H54 (cell line): ENCODE measurements at regions not wholly inside any gene's neighbourhood (a gene's known extent, or its start where the extent isn't known, plus 50 kb on each side); places are given as distances from the start of the nearest gene placed in this dataset.

Experiments used
- DNase-seq: peaks from one replicate; pipeline ENCODE4 v3.0.0; 2011; ENCODE audit warnings: low spot score, mixed read lengths; ENCODE audit not compliant: insufficient read length
- FAIRE-seq: peaks from 3 replicates; lab custom pipeline; 2011; peaks lifted over from hg19 to GRCh38; lab: Jason Lieb, UNC
- POLR2A ChIP-seq: IDR thresholded peaks from 2 replicates; pipeline ENCODE4 v1.6.1; 2011; ENCODE audit warnings: low read depth, mild to moderate bottlenecking, low read length

DNA sequence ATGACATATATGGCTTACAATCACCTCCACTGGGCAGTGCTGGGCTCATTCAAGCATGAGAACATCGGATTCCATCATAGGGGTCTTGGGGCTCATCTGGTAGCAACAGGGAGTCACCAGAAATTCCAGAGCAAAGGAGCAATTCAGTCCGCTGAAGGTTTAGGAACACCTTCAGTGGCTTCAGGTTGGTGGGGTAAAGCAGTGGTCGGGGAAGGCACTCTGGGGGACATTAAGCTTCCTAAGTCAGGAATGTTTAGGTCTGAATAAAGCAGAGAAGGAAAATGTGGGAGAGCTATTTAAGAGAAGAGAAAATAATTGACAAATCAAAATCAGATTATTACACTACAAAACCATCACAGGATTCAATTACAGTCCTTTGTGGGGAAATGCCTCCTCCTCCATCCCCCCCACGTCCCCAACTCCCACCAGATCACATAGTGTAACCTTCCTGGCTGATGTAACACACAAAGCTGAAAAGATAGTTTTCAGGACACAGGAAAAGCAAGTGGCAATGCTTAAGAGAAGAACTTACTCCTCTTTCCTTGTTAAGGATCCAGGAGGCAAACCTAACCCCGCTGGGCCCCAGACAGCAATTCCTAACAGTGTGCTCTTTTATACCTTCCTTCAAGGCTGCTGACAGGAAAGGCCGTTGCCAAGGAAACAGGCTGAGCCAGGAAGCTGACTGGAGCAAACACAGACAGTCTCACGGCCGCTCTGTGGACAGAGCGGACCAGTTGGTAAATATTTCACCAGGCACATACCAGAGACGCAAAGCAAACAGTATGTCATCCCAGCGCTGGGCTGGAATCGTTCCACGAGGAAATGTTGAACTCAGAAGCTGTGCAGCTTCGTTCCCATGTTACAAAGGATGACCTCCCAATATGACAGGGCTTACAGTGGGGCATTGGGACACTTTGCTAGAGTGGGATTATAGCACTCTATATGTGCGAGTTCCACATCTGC is 57.5 kb upstream of the LMCD1 start:
- peak; percentile 88 for DNase-seq
- peak; percentile 88 for FAIRE-seq
- peak; percentile 25; the same call in 1 of the 2 replicates for TF ChIP-seq POLR2A

GRCh38 chr3:8444883-8445282 is 56.7 kb upstream of the LMCD1 start:
- TF ChIP-seq POLR2A = no peak
- DNase-seq (no peak), FAIRE-seq (no peak)

GRCh38 chr3:8445861-8446260 is 55.8 kb upstream of the LMCD1 start:
- no peak for DNase-seq
- peak; percentile 6 for FAIRE-seq
- no peak for TF ChIP-seq POLR2A

DNA sequence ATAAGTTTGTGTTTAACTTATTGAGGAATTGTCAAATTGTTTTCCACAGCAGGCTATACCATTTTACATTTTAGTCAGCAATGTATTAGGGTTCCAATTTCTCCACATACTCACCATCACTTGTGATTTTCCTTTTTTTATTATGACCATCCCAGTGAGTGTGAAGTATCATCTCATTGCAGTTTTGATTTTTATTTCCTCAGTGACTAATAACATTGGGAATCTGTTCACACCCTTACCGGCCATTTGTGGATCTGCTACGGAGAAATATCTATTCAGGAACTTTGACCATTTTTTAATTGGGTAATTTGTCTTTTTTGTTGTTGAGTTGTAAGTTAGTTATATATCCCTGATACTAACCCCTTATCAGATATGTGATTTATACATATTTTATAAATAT is 54.8 kb upstream of the LMCD1 start:
- no peak for FAIRE-seq
- no peak for TF ChIP-seq POLR2A
- no peak for DNase-seq

DNA sequence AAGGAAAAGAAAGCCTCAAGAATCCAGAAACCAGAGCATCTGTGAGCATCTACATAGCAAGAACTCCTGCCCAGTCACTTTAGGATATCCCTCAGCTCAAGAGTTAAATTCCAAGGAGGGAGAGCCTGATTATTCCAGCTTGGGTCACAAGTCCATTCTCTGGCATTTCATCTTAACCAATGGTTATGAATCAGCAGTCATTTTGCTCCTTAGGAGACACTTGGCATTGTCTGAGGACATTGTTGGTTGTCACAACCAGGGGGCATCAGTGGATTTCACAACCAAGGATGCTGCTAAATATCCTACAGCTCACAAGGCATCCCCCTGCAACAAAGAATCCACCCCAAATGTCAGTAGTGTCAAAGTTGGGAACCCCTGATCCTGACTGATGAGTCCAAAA is 51.0 kb upstream of the LMCD1 start:
- DNase-seq (no peak), FAIRE-seq (no peak)
- no peak for TF ChIP-seq POLR2A

- FAIRE-seq = peak; percentile 68
- DNase-seq = peak; percentile 19
- TF ChIP-seq POLR2A = no peak
Observed at GRCh38 chr3:8451696-8452095, 49.9 kb upstream of the LMCD1 start.
